GM23248 (cell line): ENCODE measurements at regions not wholly inside any gene's neighbourhood (a gene's known extent, or its start where the extent isn't known, plus 50 kb on each side); places are given as distances from the start of the nearest gene placed in this dataset.

ENCODE experiments used
- DNase-seq: peaks from one replicate; pipeline ENCODE4 v3.0.0-alpha.2; 2015
- H2AFZ ChIP-seq: fragments of 200-600 bp; sonication (generic); 2 replicates; pipeline ENCODE4 v1.6.1; 2016; ENCODE audit warnings: antibody characterized with exemption
- H3F3A ChIP-seq: fragments of 200-600 bp; sonication (generic); 2 replicates; pipeline ENCODE4 v1.6.1; 2016; ENCODE audit warnings: mild to moderate bottlenecking, antibody characterized with exemption, mixed run types; ENCODE audit not compliant: insufficient read depth
- H3K27ac ChIP-seq: fragments of 200-600 bp; sonication (generic); 2 replicates; pipeline ENCODE4 v1.5.1; 2016; ENCODE audit warnings: mild to moderate bottlenecking
- H3K27me3 ChIP-seq: fragments of 200-600 bp; sonication (generic); replicated peaks from 2 replicates; pipeline ENCODE4 v1.6.1; 2016; ENCODE audit warnings: mild to moderate bottlenecking; ENCODE audit not compliant: insufficient read depth
- H3K36me3 ChIP-seq: fragments of 200-600 bp; sonication (generic); 2 replicates; pipeline ENCODE4 v1.6.1; 2016; ENCODE audit warnings: low read depth, mild to moderate bottlenecking
- H3K4me1 ChIP-seq: fragments of 200-600 bp; sonication (generic); 2 replicates; pipeline ENCODE4 v1.6.1; 2016; ENCODE audit warnings: mild to moderate bottlenecking; ENCODE audit not compliant: insufficient read depth
- H3K4me2 ChIP-seq: fragments of 200-600 bp; sonication (generic); one replicate; pipeline ENCODE4 v1.6.1; 2016; ENCODE audit warnings: mild to moderate bottlenecking; ENCODE audit not compliant: unreplicated experiment
- H3K4me3 ChIP-seq: fragments of 200-600 bp; sonication (generic); 2 replicates; pipeline ENCODE4 v1.5.1; 2016; ENCODE audit warnings: mild to moderate bottlenecking
- H3K79me2 ChIP-seq: fragments of 200-600 bp; sonication (generic); 2 replicates; pipeline ENCODE4 v1.6.1; 2016; ENCODE audit warnings: mild to moderate bottlenecking; ENCODE audit not compliant: insufficient read depth
- H3K9ac ChIP-seq: fragments of 200-600 bp; sonication (generic); 2 replicates; pipeline ENCODE4 v1.6.1; 2016; ENCODE audit warnings: mild to moderate bottlenecking
- H3K9me2 ChIP-seq: fragments of 200-600 bp; sonication (generic); 2 replicates; pipeline ENCODE4 v1.6.1; 2016; ENCODE audit warnings: mixed run types, mild to moderate bottlenecking, moderate library complexity; ENCODE audit not compliant: insufficient read depth
- H3K9me3 ChIP-seq: fragments of 200-600 bp; sonication (generic); one replicate; pipeline ENCODE4 v1.6.1; 2017; ENCODE audit warnings: low read depth
- H4K20me1 ChIP-seq: fragments of 200-600 bp; sonication (generic); 2 replicates; pipeline ENCODE4 v1.6.0; 2016; ENCODE audit not compliant: insufficient read depth
- EZH2 ChIP-seq: fragments of 200-600 bp; sonication (generic); IDR thresholded peaks from 2 replicates; pipeline ENCODE4 v1.6.1; 2018; ENCODE audit warnings: antibody characterized with exemption, mild to moderate bottlenecking; ENCODE audit not compliant: insufficient read depth, poor library complexity, severe bottlenecking
- EZH2phosphoT487 ChIP-seq: fragments of 200-600 bp; sonication (generic); IDR thresholded peaks from 2 replicates; pipeline ENCODE4 v1.6.1; 2018; ENCODE audit warnings: antibody characterized with exemption, moderate library complexity, mild to moderate bottlenecking, low read depth; ENCODE audit not compliant: insufficient read depth
- WGBS, 2 experiments: methylation state at CpG; one replicate each; pipeline ENCODE4 v1.1.6; 2015 to 2017; ENCODE audit warnings: low lambda C conversion rate in 2 of 2, low coverage in 1 of 2; ENCODE audit errors: missing lambda C conversion rate in 2 of 2; 5-methylcytosine and 5-hydroxymethylcytosine counted together
- in situ Hi-C: fragments of 300-500 bp; cut with MboI; formaldehyde crosslinking; loops from 2 replicates; pipeline ENCODE4 v1.15.0; 2020

DNA sequence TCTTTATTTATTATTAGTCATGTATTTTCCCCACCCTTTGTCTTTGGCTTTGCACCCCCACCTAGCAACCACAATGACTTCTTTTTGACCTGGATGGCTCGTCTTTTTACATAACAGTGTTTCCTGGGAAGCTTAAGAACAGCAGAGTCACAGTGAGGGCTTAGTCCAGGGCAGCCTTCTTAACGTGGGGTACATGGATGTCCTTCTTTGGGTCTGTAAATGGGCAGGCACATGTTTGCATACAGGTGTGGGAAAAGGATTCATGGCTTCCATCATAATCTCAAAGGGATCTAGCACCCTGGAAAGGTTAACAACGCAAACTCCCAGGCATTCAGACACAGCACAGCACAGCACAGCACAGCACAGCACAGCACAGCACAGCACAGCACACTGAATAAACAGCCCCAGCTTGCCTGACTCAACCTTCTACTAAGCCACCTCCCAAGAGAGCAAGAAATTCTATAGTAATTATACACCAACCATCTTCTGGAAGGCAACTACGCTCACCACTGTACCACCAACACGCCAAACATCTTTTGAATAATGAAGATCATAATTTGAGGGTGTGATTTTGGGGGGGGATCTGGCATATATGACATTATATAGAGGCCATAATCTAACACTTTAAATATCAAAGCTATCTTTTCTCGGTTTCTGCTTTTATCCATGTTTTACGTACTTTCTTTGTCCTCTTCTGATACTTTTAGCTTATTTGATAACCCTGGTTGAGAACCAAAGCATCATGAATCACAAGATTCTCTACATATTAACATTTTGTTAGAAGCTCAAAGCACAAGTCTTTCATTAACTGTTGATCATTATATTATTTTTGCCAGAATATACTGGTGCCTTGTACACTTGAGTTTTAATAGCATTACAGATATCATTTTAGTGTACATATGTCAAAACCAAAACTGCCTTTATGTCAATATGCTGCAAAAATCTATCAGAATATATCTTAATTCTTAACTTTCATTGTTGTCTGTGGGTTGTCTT lies 177.2 kb upstream of the KLF14 start:
- Histone ChIP-seq H2AFZ (no peak overlapping the region), H3K27me3 (no peaks in the 10 kb centered on the region), H3K27ac (peak overlapping the region; percentile 98), H3K4me1 (peaks cover 41% of the 10 kb centered on the region), H3K36me3 (peaks cover 47% of the 10 kb centered on the region), H3K9ac (peak overlapping the region; percentile 100), H3K9me3 (no peaks in the 10 kb centered on the region), H3K9me2 (no peaks in the 10 kb centered on the region), H3F3A (peaks cover 91% of the 10 kb centered on the region), H3K4me3 (peak overlapping the region; percentile 99), H3K4me2 (peak overlapping the region; percentile 94), H4K20me1 (no peaks in the 10 kb centered on the region; the same call in 1 of the 2 replicates), H3K79me2 (peaks cover 89% of the 10 kb centered on the region)
- DNase-seq = peak; percentile 84
- TF ChIP-seq EZH2phosphoT487 (no peak; the same call in 1 of the 2 replicates), EZH2 (no peak)
- WGBS, 2 experiments = 3 to 7% methylated on average over 7 of the region's 7 CpGs
- in situ Hi-C loops = no loop called here

DNA sequence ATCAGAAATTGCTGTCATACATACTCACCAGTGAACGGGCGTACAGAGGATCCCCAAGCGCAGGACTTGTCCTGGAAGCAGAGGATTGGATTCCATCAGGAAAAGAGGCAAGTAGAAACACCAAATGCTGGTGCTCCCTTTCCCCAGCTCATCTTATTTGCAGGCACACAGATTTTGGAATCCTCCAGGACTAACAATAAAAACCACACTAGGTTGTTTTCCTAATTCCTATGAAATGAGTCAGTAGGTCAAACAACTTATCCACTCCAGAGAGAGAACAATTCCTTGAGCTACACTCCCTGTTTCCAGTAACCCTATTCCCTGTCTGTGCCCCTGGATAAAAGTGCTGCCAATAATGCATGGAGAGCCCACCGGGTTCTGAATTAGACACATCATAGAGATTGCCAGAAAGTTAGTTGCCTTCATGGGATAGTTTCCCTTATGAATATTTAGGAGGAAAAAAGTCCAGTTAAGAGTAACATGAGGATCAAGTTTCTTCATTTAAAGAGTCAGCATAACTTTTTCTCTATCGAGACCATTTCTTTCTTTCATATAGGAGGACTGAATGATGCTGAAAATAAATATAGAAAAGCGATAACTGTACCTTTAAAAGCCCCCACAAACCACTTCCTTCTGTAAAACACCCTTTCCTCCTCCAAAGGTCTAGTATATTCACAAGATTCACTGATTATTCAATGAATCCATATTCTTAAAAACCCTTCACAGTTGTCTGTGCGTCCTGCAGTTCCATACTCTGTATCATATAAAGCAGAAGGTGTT lies 178.3 kb upstream of the KLF14 start:
- Histone ChIP-seq H3K4me2 (peak overlapping the region; percentile 94), H2AFZ (no peak overlapping the region), H3K79me2 (peaks cover 83% of the 10 kb centered on the region), H3K4me3 (peak overlapping the region; percentile 99), H4K20me1 (no peaks in the 10 kb centered on the region; the same call in 1 of the 2 replicates), H3K27ac (peak overlapping the region; percentile 98), H3K9ac (peak overlapping the region; percentile 100), H3K4me1 (peaks cover 39% of the 10 kb centered on the region), H3K9me3 (no peaks in the 10 kb centered on the region), H3K9me2 (no peaks in the 10 kb centered on the region), H3K36me3 (peaks cover 39% of the 10 kb centered on the region), H3F3A (peaks cover 90% of the 10 kb centered on the region), H3K27me3 (no peaks in the 10 kb centered on the region)
- peak; percentile 82 for DNase-seq
- TF ChIP-seq EZH2phosphoT487 (no peak), EZH2 (no peak)
- in situ Hi-C loops = no loop called here
- WGBS, 2 experiments = 1% methylated on average over 7 of the region's 7 CpGs

DNA sequence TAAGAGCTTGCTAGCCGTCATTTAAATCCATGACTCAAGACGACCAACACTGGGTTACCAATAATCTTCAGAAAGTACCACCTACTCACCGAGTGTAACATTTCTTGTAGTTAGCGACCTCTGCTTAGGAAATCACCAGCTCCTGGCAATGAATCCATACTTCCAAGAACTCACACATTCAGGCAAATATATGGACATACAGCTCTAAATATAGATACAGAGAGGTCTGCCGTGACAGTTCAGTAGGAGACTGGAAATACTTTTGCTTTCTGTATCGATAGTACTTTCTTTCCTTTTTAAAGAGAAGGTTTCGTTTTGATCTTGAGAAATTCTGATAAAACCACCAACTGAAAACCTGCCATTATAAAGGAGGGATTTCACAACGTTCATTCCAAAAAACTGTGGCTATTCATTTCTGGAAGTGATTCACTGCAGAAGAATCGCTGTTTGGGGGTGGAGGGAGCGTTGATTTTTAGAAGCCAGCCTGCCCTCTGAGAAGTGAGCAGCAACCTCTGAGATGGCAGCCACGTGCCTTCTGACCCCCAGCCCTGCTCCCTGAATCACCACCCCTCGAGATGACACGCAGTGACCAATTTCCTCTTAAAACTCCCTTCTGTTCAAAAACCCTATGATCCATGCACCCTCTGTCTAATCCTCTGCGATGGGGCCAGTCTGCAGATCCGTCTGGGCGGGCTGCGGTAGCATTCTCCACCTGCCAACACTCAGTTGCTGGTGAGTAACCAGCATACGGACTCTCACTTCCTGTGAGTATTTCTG lies 179.0 kb upstream of the KLF14 start:
- peak; percentile 99 for DNase-seq
- Histone ChIP-seq H3K79me2 (peaks cover 83% of the 10 kb centered on the region), H3K9me2 (no peaks in the 10 kb centered on the region), H3K9me3 (no peaks in the 10 kb centered on the region), H3K27me3 (no peaks in the 10 kb centered on the region), H3K4me3 (peak overlapping the region; percentile 99), H3K4me2 (peak overlapping the region; percentile 94), H3K36me3 (peaks cover 31% of the 10 kb centered on the region), H3K4me1 (peaks cover 43% of the 10 kb centered on the region), H2AFZ (no peak overlapping the region), H4K20me1 (no peaks in the 10 kb centered on the region; the same call in 1 of the 2 replicates), H3K27ac (peak overlapping the region; percentile 98), H3K9ac (peak overlapping the region; percentile 100), H3F3A (peaks cover 90% of the 10 kb centered on the region)
- in situ Hi-C loops = no loop called here
- TF ChIP-seq EZH2 = no peak
- TF ChIP-seq EZH2phosphoT487 = no peak
- 0 to 1% methylated on average over 18 of the region's 18 CpGs for WGBS, 2 experiments
